HG03520 (cell line): ENCODE measurements at regions not wholly inside any gene's neighbourhood (a gene's known extent, or its start where the extent isn't known, plus 50 kb on each side); places are given as distances from the start of the nearest gene placed in this dataset.

Source experiments
- ATAC-seq: cut with Tn5 transposase; IDR thresholded peaks from one replicate; pipeline ENCODE4 v1.9.1; 2021; ENCODE audit warnings: mild to moderate bottlenecking, moderate library complexity; ENCODE audit not compliant: unreplicated experiment

GRCh38 chr3:23663661-23664186, 142.0 kb upstream of the UBE2E1 start:
- no peak for ATAC-seq

- no peak for ATAC-seq
Measured at GRCh38 chr3:23664459-23664858, 141.3 kb upstream of the UBE2E1 start.

GRCh38 chr3:23665741-23666140, 140.0 kb upstream of the UBE2E1 start:
- ATAC-seq, result no peak

DNA sequence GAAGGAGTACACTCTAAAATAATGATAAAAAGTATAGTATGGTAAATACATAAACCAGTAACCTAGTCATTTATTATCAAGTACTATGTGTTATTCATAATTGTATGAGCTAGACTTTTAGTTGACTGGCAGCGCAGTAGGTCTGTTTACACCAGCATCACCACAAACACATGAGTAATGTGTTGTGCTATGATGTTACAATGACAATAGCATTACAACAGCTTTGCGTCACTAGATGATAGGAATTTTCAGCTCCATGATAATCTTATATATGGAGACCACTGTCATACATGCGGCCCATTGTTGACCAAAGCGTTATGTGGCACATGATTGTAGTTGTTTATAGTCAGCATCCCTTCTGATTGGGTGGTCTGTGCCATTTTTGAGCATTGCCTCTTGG, 138.9 kb upstream of the UBE2E1 start:
- ATAC-seq, result no peak

GRCh38 chr3:23667536-23668429, 138.0 kb upstream of the UBE2E1 start:
- ATAC-seq, result no peak

GRCh38 chr3:23668430-23668904, 137.3 kb upstream of the UBE2E1 start:
- ATAC-seq, result no peak

- no peak for ATAC-seq
Measured at GRCh38 chr3:23669541-23670255, 136.1 kb upstream of the UBE2E1 start.

DNA sequence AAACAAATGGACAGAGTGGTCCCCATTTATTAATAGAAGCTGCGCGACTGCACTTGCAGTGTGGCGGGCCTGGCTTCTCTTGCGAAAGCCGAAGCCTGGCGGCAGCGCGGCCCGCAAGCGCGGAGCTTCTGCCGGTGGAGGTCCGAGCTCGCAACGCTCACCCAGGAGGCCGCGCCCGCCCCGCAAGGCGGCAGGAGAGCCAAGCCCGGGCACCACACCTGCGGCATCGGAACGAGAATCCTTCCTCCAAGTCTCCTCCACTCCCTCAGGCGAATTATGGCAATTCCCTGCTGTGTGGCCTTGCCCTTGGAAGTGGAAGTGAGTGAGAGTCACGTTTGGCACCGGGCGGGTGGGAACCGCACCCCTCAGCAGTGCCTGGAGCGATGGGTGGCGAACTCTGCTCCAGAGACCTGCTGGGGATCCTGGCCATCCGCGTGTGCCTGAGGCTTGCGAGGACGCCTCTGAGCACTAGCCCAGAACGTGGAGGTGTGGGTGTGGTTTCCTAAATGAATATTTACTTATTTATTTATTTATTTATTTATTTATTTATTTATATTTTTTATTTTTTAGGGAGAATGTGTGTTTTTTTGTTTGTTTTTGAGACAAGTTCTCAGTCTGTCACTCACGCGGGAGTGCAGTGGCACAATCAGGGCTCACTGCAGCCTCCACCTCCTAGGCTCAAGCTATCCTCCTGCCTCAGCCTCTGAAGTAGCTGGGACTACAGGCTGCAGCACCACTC, 133.7 kb upstream of the UBE2E1 start:
- ATAC-seq, result no peak

DNA sequence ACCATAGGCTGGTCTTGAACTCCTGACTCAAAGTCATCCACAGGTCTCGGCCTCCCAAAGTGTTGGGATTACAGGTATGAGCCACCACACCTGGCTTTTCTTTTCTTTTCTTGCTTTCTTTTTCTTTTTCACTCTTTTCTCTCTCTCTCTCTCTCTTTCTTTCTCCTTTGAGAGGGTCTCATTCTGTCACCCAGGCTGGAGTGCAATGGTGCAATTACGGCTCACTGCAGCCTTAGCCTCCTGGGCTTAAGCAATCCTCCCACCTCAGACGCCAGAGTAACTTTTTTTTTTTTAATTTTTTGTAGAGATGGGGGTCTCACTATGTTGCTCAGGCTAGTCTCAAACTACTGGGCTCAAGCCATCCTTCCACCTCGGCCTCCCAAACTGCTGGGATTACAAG, 133.1 kb upstream of the UBE2E1 start:
- ATAC-seq, result no peak

DNA sequence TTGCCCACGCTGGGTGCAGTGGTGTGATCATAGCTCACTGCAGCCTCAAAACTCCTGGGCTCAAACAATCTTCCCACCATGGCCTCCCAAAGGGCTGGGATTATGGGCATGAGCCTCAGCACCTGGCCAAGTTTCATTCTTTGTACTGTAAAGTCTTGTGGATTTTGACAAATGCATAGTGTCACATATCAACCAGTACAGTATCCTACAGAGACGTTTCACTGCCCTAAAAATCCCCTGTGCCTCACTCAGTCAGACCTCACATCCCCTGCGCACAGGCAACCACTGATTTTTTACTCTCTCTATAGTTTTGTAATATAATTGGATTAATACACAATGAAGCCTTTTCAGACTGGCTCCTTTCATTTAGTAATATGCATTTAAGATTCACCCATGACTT, 130.7 kb upstream of the UBE2E1 start:
- no peak for ATAC-seq

DNA sequence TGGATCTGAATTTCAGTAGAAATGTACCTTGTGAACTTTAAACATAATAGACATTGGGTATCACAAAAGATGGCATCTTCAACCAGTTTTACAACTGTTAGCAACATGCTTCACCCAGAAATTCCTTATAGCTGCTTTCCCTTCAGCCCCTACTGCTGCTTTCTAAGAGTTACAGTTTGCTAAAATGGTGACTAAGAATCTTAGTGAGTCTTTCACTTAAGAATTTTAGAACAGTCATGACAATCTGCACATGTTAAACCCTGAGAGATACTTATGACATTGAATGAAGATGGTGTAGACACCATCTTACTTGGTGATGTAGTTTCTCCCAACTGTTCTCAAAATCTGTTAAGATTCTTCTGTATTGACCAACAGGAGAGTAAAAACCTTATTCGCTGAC, 129.7 kb upstream of the UBE2E1 start:
- no peak for ATAC-seq

DNA sequence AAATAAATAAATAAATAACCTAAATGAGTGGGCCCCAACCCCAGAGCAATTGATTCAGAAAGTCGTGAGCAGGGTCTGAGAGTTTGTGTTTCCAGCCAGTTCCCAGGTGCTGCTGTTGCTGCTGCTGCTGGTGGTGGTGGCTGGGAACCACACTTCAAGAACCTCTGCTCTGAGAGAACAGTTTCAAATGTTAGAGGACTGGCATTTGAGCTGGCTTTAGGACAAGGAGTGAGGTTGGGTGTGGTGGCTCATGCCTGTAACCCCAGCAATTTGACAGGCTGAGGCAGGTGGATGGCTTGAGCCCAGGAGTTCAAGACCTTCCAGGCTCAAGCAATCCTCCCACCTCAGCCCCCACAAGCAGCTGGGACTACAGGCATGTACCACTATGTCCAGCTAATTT, 123.1 kb upstream of the UBE2E1 start:
- ATAC-seq, result no peak

DNA sequence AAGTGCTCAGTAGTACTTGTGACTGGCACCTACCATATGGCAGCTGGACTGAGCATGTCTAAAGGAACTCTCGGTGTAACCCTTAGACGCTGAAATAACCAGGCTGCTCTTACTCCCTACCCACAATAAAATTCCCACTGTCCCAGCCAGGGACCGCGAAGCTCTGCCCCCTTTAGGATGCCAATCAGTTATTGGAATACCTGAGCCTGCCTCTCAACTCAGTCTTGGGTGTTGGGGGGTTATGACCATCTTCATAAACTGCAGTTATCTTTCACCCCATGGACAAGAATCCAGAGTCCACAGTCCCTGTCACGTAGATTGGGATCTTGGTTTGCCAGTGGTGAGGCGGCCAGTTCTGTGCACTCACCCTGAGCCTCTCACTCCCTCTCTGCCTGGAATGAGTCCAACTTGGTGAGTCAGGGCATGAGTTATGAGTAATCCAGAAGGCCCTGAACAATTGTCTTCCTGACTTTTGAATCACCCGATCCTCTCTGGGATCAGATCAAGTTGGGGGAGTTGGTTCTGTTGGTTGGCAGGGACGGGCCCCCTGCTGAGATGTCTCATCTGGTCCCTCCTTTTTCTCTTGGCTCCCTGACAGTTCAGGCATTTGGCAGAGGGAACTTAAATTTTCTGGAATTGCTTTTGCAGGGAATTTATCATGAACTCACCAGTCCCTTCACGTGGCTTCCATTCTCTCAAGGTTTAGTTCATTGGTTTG, 120.1 kb upstream of the UBE2E1 start:
- ATAC-seq, result no peak

GRCh38 chr3:23686519-23686918, 119.2 kb upstream of the UBE2E1 start:
- no peak for ATAC-seq

DNA sequence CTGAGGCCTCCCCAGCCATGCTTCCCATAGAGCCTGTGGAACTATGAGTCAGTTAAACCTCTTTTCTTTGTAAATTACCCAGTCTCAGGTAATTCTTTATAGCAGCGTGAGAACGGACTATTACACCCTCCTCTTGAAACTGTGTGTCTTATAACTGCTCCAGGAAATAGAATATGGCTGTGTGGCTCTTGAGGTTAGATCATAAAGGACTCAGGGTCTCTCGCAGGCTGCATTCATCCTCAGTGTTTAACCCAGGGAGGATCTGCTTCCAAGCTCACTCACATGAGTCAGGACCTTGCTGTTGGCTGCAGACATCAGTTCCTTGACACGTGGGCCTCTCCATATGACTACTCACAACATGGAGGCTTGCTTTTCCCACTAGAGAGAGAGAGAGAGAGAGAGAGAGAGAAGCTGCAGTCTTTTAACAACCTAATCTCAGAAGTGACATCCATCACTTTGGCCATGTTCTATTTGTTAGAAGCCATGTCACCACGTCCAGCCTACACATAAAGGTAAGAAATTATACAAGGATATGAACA, 114.3 kb upstream of the UBE2E1 start:
- ATAC-seq, result no peak

GRCh38 chr3:23696842-23697241, 108.9 kb upstream of the UBE2E1 start:
- no peak for ATAC-seq

DNA sequence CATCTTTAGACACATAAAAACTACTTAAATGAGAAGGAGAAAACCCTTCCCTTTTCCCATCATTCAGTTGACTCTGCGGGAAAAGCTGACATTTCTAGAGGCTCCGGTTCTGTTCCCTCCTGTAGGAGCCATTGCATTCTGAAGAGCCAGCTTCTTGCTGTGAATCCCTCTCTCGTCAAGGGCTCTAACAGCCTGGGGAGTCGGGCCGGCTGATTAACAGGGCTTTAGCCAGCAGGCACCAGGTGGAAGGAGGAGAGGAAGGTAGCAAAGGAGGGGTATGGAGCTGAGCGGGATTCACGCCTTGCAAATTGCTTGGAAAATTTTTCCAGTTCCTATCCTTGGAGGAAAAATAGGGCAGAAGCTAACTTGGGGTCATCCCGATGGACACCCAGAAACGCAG, 108.3 kb upstream of the UBE2E1 start:
- ATAC-seq, result no peak

DNA sequence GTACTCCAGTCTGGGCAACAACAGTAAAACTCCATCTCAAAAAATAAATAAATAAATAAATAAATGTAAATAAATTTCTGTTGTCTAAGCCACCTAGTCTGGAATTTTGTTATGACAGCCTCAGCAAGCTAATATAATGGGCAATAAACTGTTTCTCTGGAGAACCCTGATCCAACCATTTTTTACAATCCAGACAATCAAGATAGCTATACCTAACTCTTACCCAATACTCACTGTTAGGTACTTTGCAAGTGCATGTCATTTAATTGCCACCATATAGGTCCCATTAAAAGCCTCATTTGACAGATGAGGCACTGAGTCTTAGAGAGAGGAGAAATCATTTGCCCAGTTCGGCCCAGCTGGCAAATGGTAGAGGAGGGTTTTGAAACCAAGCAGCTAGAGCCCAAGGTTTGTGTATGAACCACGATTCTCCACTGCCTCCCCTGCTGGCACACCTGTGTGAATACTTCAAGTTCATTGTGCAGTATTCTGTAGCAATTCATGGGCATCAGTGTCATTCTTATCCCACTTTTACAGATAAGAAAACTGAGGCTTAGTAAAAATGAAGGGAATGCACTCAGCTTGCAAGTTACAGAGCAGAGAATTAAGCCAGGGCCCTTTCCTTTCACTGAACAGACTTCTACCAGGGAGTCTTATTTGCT, 107.0 kb upstream of the UBE2E1 start:
- ATAC-seq, result no peak

GRCh38 chr3:23700616-23701015, 105.1 kb upstream of the UBE2E1 start:
- ATAC-seq, result no peak
